GM18502 (cell line): ENCODE measurements at regions not wholly inside any gene's neighbourhood (a gene's known extent, or its start where the extent isn't known, plus 50 kb on each side); places are given as distances from the start of the nearest gene placed in this dataset.

ENCODE experiments used
- ATAC-seq: cut with Tn5 transposase; IDR thresholded peaks from one replicate; pipeline ENCODE4 v1.9.1; 2021; ENCODE audit warnings: mild to moderate bottlenecking; ENCODE audit not compliant: unreplicated experiment, poor library complexity

GRCh38 chr4:151599863-151600262 lies 160.9 kb downstream of the GATB start:
- ATAC-seq: no peak

GRCh38 chr4:151600432-151600831 lies 160.4 kb downstream of the GATB start:
- no peak for ATAC-seq

GRCh38 chr4:151603377-151603776 lies 157.4 kb downstream of the GATB start:
- ATAC-seq: no peak

GRCh38 chr4:151604238-151604637 lies 156.6 kb downstream of the GATB start:
- no peak for ATAC-seq

- ATAC-seq: no peak
Observed at GRCh38 chr4:151605215-151605614, 155.6 kb downstream of the GATB start.

GRCh38 chr4:151606061-151606460 lies 154.7 kb downstream of the GATB start:
- ATAC-seq: no peak

DNA sequence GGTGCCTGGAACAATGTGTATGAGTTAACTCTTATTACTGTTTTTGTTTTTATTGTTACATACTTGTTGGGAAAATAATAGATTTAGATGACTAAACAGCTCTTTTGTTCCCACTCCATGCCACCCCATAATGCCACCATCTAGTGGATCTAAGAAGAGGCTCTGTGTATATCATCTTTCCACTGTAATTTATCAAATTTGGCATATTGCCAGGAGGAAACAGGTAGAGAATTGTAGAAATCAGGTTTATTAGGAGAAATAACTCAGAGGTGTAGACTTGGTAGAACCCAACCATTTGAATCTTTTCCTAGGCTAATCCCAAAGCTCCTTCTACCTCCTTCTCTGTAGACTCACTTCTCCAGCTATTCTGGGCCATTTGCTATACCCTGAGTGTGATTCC lies 150.6 kb downstream of the GATB start:
- no peak for ATAC-seq

DNA sequence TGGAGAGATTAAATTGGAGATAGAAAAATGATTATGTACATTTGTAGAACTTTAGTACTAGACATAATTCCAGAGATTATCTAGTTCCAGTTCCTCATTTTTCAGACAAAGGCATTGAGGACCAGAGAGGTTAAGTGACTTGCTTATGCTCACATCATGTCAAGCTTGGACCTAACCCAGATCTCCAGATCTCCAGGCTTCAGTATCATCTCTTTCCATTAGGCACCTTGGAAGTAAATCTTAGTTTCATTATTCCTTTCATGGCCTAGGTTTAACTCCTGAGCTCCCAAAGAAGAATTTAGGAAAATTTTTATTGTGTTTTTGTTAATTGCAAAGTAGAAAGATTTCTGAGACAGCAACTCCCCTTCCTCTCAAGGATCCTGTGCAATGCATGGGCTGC lies 148.8 kb downstream of the GATB start:
- no peak for ATAC-seq

DNA sequence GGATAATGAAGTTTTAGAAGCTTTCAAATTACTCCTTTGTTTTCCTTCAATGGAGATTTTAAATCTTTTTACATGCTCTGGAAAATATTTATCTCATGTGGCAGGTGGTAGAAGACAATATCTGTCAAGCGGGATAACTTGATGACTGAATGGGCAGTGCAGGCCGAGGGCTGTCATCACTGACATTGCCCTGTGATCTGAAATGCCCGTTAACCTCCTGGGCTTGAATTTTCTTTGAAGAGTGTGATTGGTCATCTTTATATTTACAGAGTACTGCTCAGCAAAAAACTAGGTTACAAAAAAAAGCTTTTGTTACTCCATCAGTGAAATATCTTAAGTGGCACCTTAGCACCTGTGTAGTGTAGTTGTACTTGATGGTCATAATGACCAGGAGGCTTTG lies 147.5 kb downstream of the GATB start:
- ATAC-seq: no peak

GRCh38 chr4:151614561-151614960 lies 146.2 kb downstream of the GATB start:
- ATAC-seq: no peak

DNA sequence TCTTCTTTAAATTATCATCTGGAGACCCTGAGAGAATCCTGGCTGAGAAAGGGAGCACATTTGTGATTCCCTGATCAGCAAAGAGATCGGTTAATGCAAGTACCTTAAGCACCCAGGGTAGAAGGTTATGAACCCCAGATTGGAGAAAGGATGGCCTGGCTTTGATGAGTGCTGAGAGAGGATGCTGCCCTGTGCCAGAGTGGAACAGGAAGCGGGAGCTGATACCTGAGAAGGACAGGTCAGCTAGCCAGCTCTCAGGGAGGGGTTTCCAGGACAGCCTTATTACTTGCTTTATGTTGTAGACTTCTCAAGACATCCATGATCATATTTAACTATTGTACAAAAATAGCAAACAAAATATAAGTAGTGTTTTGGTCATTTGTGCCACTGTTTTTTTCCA lies 141.9 kb downstream of the GATB start:
- ATAC-seq: no peak

DNA sequence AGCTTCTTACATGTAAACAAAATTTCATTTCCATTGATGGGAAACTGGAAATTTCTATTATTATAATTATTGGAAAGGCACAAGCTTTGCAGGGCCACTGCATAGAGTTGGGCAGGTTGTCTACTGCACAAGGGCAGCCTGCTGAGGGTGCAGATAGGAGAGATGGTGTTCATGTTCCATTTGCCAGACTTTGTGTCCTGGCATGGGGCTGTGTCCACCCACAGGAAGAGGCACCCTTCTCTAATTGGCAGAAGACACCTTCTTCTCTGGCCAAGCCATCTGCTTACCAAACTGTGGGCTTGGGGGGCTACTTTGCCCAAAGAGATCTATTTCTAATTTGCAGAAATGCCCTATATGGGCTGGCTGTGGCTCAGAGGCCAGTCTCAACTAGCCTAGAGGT lies 140.7 kb downstream of the GATB start:
- ATAC-seq: no peak
